ENCODE measurements at regions not wholly inside any gene's neighbourhood (a gene's known extent, or its start where the extent isn't known, plus 50 kb on each side); places are given as distances from the start of the nearest gene placed in this dataset.
"Not testable (repeated sequence)": the region's sequence is repeated elsewhere in the genome, so short reads cannot be mapped to it uniquely, and the experiment has no call there.

DNA sequence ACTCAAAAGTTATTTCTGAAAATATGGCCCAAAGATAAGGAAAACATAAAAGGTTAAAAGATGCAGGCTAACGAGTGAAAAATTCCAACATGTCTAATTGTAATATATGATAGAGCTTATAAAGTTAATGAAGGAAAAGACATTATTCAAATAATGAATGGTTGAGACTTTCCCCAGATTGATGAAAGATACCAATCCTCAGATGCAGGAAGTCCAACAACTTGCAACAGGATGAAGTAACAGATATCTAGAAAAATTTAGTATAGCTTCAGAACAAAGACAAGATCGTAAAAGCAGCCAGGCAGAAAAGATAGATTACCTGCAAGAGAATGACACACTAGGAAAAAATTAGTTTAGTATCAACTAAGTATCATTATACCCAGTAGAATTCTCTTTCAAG lies 546.4 kb upstream of the PPP2R3A start:
- H3K9me3 ChIP-seq, result no peaks in the 10 kb centered on the region
- ChIA-PET CTCF (no interaction called here), POLR2A (no interaction called here)
- intact Hi-C loops (cut with micrococcal nuclease; ENCODE audit: unreplicated experiment), result no loop called here
- TF ChIP-seq, protein P1, sequence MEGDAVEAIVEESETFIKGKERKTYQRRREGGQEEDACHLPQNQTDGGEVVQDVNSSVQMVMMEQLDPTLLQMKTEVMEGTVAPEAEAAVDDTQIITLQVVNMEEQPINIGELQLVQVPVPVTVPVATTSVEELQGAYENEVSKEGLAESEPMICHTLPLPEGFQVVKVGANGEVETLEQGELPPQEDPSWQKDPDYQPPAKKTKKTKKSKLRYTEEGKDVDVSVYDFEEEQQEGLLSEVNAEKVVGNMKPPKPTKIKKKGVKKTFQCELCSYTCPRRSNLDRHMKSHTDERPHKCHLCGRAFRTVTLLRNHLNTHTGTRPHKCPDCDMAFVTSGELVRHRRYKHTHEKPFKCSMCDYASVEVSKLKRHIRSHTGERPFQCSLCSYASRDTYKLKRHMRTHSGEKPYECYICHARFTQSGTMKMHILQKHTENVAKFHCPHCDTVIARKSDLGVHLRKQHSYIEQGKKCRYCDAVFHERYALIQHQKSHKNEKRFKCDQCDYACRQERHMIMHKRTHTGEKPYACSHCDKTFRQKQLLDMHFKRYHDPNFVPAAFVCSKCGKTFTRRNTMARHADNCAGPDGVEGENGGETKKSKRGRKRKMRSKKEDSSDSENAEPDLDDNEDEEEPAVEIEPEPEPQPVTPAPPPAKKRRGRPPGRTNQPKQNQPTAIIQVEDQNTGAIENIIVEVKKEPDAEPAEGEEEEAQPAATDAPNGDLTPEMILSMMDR (IDR thresholded peaks at IDR 0.05; ENCODE audit: insufficient read depth in 1 of 2, low read depth in 1 of 2, low read length in 1 of 2, severe bottlenecking in 1 of 2, unreplicated experiment in 1 of 2), result no peak
- no peaks in the 10 kb centered on the region for H3K4me1 ChIP-seq
- no peak overlapping the region for H3K4me3 ChIP-seq (ENCODE audit: low read depth, low read length)
- H3K27me3 ChIP-seq (replicated peaks; ENCODE audit: control insufficient read depth, insufficient read depth, low read length), result no peaks in the 10 kb centered on the region
- H3K9me3 Mint-ChIP-seq (ENCODE audit: unreplicated experiment), result no peaks in the 10 kb centered on the region
- H3K4me3 Mint-ChIP-seq (ENCODE audit: unreplicated experiment), result no peak overlapping the region
- no TSS peak for BruUV-seq (replicated peaks)
- H3K36me3 ChIP-seq (ENCODE audit: control insufficient read depth, insufficient read depth, low read length), result no peaks in the 10 kb centered on the region
- H3K27me3 Mint-ChIP-seq (ENCODE audit: insufficient read depth, unreplicated experiment), result peaks cover 5% of the 10 kb centered on the region
- no peak overlapping the region for H3K27ac Mint-ChIP-seq (ENCODE audit: unreplicated experiment)
- H3K36me3 Mint-ChIP-seq (ENCODE audit: insufficient read depth, unreplicated experiment), result no peaks in the 10 kb centered on the region
- no peak for DNase-seq
- no peaks in the 10 kb centered on the region for H3K4me1 Mint-ChIP-seq (ENCODE audit: low read depth, unreplicated experiment)

DNA sequence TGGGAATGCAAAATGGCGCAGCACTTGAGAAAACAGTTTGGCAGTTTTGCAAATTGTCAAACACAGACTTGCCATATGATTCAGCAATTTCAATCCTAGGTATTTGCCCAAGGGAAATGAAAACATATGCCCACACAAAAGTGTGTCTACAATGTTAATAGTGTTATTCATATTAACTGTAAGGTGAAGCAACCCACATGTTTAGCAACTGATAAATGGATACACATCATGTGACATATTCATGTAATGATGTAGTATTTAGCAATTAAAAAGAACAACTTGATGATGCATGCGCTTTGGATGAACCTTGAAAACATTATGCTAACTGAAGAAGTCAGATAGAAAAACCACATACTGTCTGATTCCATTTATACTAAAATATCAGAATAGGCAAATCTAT lies 539.0 kb upstream of the PPP2R3A start:
- intact Hi-C loops (cut with micrococcal nuclease; ENCODE audit: unreplicated experiment), result no loop called here
- H3K27ac Mint-ChIP-seq (ENCODE audit: unreplicated experiment), result no peak overlapping the region
- no peak for DNase-seq
- no peaks in the 10 kb centered on the region for H3K27me3 ChIP-seq (replicated peaks; ENCODE audit: control insufficient read depth, insufficient read depth, low read length)
- TF ChIP-seq, protein P1 (IDR thresholded peaks at IDR 0.05; ENCODE audit: insufficient read depth in 1 of 2, low read depth in 1 of 2, low read length in 1 of 2, severe bottlenecking in 1 of 2, unreplicated experiment in 1 of 2), result no peak
- BruUV-seq (replicated peaks), result no TSS peak
- H3K4me3 Mint-ChIP-seq (ENCODE audit: unreplicated experiment), result no peak overlapping the region
- POLR2A ChIA-PET, result no interaction called here
- H3K9me3 Mint-ChIP-seq (ENCODE audit: unreplicated experiment), result no peaks in the 10 kb centered on the region
- H3K36me3 ChIP-seq (ENCODE audit: control insufficient read depth, insufficient read depth, low read length), result no peaks in the 10 kb centered on the region
- no peaks in the 10 kb centered on the region for H3K36me3 Mint-ChIP-seq (ENCODE audit: insufficient read depth, unreplicated experiment)
- CTCF ChIA-PET, result no interaction called here
- no peaks in the 10 kb centered on the region for H3K4me1 Mint-ChIP-seq (ENCODE audit: low read depth, unreplicated experiment)
- peaks cover 3% of the 10 kb centered on the region for H3K27me3 Mint-ChIP-seq (ENCODE audit: insufficient read depth, unreplicated experiment)
- no peak overlapping the region for H3K4me3 ChIP-seq (ENCODE audit: low read depth, low read length)
- no peaks in the 10 kb centered on the region for H3K4me1 ChIP-seq
- no peaks in the 10 kb centered on the region for H3K9me3 ChIP-seq

DNA sequence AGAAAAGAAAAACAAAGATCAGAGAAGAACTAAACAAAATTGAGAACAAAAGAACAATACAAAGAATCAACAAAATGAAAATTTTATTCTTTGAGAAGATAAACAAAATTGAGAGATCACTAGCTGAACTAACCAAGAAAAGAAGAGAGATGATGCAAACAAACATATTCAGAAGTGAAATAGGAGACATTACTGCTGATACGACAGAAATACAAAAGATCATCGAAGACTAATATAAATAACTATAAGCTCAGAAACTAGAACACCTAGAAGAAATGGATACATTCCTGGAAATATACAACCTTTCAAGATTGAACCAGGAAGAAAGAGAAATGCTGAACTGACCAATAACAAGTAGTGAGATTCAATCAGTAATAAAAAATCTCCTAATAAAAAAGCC lies 533.1 kb upstream of the PPP2R3A start:
- H3K4me1 Mint-ChIP-seq (ENCODE audit: low read depth, unreplicated experiment), result no peaks in the 10 kb centered on the region
- Histone ChIP-seq H3K9me3 (no peaks in the 10 kb centered on the region), H3K27me3 (replicated peaks; ENCODE audit: control insufficient read depth, insufficient read depth, low read length) (no peaks in the 10 kb centered on the region), H3K36me3 (ENCODE audit: control insufficient read depth, insufficient read depth, low read length) (no peaks in the 10 kb centered on the region), H3K4me1 (no peaks in the 10 kb centered on the region), H3K4me3 (ENCODE audit: low read depth, low read length) (no peak overlapping the region)
- H3K9me3 Mint-ChIP-seq (ENCODE audit: unreplicated experiment), result no peaks in the 10 kb centered on the region
- intact Hi-C loops (cut with micrococcal nuclease; ENCODE audit: unreplicated experiment), result no loop called here
- TF ChIP-seq, protein P1 (IDR thresholded peaks at IDR 0.05; ENCODE audit: insufficient read depth in 1 of 2, low read depth in 1 of 2, low read length in 1 of 2, severe bottlenecking in 1 of 2, unreplicated experiment in 1 of 2), result no peak
- DNase-seq, result no peak
- peaks cover 3% of the 10 kb centered on the region for H3K27me3 Mint-ChIP-seq (ENCODE audit: insufficient read depth, unreplicated experiment)
- H3K36me3 Mint-ChIP-seq (ENCODE audit: insufficient read depth, unreplicated experiment), result no peaks in the 10 kb centered on the region
- H3K27ac Mint-ChIP-seq (ENCODE audit: unreplicated experiment), result no peak overlapping the region
- BruUV-seq (replicated peaks), result no TSS peak
- CTCF ChIA-PET, result no interaction called here
- POLR2A ChIA-PET, result no interaction called here
- H3K4me3 Mint-ChIP-seq (ENCODE audit: unreplicated experiment), result no peak overlapping the region

DNA sequence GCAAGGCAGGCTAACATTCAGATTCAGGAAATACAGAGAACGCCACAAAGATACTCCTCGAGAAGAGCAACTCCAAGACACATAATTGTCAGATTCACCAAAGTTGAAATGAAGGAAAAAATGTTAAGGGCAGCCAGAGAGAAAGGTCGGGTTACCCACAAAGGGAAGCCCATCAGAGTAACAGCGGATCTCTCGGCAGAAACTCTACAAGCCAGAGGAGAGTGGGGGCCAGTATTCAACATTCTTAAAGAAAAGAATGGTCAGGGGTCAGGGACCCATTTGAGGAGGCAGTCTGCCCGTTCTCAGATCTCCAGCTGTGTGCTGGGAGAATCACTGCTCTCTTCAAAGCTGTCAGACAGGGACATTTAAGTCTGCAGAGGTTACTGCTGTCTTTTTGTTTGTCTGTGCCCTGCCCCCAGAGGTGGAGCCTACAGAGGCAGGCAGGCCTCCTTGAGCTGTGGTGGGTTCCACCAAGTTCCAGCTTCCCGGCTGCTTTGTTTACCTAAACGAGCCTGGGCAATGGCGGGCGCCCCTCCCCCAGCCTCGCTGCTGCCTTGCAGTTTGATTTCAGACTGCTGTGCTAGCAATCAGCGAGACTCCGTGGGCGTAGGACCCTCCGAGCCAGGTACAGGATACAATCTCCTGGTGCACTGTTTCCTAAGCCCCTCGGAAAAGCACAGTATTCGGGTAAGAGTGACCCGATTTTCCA lies 526.5 kb upstream of the PPP2R3A start:
- DNase-seq; POLR2A ChIA-PET; CTCF ChIA-PET; H3K9me3 ChIP-seq; H3K27ac Mint-ChIP-seq (ENCODE audit: unreplicated experiment); H3K4me1 Mint-ChIP-seq (ENCODE audit: low read depth, unreplicated experiment); intact Hi-C loops (cut with micrococcal nuclease; ENCODE audit: unreplicated experiment); H3K4me1 ChIP-seq; BruUV-seq (replicated peaks); H3K36me3 Mint-ChIP-seq (ENCODE audit: insufficient read depth, unreplicated experiment); H3K36me3 ChIP-seq (ENCODE audit: control insufficient read depth, insufficient read depth, low read length); H3K9me3 Mint-ChIP-seq (ENCODE audit: unreplicated experiment); H3K27me3 ChIP-seq (replicated peaks; ENCODE audit: control insufficient read depth, insufficient read depth, low read length); H3K27me3 Mint-ChIP-seq (ENCODE audit: insufficient read depth, unreplicated experiment): not testable (repeated sequence)
- peak overlapping the region; percentile 72 for H3K4me3 Mint-ChIP-seq (ENCODE audit: unreplicated experiment)
- peak overlapping the region; percentile 16; the same call in 1 of the 2 replicates for H3K4me3 ChIP-seq (ENCODE audit: low read depth, low read length)

DNA sequence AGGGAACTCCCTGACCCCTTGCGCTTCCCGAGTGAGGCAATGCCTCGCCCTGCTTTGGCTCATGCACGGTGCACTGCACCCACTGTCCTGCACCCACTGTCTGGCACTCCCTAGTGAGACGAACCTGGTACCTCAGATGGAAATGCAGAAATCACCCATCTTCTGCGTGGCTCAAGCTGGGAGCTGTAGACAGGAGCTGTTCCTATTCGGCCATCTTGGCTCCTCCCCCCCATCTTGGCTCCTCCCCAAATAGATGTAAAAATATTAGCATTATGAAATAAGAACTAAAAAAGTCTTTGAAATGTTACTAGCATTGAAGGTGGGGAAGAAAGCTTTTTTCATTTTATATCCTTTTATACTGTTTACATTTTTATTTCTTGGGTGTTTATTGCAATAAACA lies 525.9 kb upstream of the PPP2R3A start:
- BruUV-seq (replicated peaks); H3K27me3 ChIP-seq (replicated peaks; ENCODE audit: control insufficient read depth, insufficient read depth, low read length); H3K4me1 Mint-ChIP-seq (ENCODE audit: low read depth, unreplicated experiment); H3K9me3 Mint-ChIP-seq (ENCODE audit: unreplicated experiment); CTCF ChIA-PET; H3K36me3 ChIP-seq (ENCODE audit: control insufficient read depth, insufficient read depth, low read length); H3K27me3 Mint-ChIP-seq (ENCODE audit: insufficient read depth, unreplicated experiment); H3K4me3 ChIP-seq (ENCODE audit: low read depth, low read length); H3K27ac Mint-ChIP-seq (ENCODE audit: unreplicated experiment); H3K36me3 Mint-ChIP-seq (ENCODE audit: insufficient read depth, unreplicated experiment); intact Hi-C loops (cut with micrococcal nuclease; ENCODE audit: unreplicated experiment); H3K9me3 ChIP-seq; DNase-seq; H3K4me1 ChIP-seq; POLR2A ChIA-PET: not testable (repeated sequence)
- H3K4me3 Mint-ChIP-seq (ENCODE audit: unreplicated experiment), result peak overlapping the region; percentile 72

All from Caco-2 (cell line).